GM12874 (cell line): ENCODE measurements at regions not wholly inside any gene's neighbourhood (a gene's known extent, or its start where the extent isn't known, plus 50 kb on each side); places are given as distances from the start of the nearest gene placed in this dataset.

ENCODE experiments used
- TF ChIP-seq, protein P1 (sequence below): IDR thresholded peaks from 2 replicates; pipeline ENCODE4 v1.5.1; 2011; ENCODE audit warnings: low read depth, mild to moderate bottlenecking, control low read depth, low read length, moderate library complexity; ENCODE audit not compliant: insufficient read depth

DNA sequence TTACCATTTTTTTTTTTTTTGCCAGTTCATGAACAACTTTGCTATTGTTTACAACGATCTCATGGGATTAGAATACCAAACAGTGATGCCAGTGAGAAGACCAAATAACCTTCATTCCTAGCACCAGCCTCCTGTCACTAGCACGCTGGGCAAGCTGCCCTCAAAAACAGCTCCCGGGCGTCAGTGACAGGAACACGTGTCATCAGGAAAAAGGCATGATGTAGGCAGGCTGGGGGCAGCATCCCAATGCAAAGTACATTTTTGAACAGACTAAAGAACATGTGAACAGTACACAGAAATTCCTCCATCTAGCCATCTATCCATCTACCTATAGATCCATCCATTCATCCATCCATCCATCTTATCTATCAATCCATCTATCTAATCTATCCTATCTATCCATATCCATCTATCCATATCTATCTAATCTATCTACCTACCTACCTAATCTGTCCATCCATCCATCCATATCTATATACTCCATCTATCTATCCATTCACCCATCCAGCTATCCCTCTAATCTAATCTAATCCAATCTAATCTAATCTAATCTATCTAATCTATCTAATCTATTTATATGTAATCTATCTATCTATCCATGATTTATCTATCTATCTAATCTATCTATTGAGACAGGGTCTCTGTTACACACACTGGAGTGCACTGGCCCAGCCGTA lies 378.5 kb downstream of the SHANK2 start:
- TF ChIP-seq, protein P1, sequence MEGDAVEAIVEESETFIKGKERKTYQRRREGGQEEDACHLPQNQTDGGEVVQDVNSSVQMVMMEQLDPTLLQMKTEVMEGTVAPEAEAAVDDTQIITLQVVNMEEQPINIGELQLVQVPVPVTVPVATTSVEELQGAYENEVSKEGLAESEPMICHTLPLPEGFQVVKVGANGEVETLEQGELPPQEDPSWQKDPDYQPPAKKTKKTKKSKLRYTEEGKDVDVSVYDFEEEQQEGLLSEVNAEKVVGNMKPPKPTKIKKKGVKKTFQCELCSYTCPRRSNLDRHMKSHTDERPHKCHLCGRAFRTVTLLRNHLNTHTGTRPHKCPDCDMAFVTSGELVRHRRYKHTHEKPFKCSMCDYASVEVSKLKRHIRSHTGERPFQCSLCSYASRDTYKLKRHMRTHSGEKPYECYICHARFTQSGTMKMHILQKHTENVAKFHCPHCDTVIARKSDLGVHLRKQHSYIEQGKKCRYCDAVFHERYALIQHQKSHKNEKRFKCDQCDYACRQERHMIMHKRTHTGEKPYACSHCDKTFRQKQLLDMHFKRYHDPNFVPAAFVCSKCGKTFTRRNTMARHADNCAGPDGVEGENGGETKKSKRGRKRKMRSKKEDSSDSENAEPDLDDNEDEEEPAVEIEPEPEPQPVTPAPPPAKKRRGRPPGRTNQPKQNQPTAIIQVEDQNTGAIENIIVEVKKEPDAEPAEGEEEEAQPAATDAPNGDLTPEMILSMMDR, result no peak

DNA sequence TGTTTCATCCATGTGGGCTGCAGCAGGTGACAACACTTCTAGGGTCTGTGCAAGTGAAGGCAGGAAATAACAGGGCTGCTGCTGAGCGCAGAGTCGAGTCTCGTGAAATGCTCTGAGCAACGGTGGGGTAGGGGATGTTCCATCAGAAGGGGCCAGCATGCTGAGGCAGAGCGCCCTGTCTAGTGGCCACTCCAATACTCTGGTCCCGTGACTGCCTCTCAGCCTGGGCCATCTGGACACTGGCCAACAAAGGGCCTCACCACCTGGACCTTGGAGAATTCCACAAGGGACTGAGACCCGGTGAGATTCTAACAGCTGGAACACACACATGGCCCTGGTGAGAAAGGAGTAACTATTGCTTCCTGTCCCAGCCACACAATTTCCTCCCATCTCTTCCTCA lies 375.7 kb downstream of the SHANK2 start:
- TF ChIP-seq, protein P1, result no peak

DNA sequence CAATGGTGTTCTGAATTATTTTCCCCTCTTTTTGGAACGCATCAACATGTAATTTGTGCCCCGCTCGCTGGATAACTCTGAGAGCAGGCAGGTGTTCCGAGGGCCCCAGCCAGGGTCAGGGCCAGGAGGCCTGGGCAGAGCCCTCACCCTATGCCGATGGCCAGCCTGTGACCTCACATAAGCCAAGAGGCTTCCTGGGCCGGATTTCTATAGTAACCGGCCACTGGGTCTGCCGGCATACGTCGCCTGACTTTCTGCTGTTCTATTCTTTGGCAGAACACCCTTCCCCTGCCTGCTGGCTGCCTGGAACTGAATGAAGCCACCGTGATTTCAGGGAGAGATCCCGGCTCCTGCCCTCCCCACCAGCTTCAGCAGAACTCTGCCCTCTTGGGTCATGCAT lies 375.2 kb downstream of the SHANK2 start:
- TF ChIP-seq, protein P1, result no peak

DNA sequence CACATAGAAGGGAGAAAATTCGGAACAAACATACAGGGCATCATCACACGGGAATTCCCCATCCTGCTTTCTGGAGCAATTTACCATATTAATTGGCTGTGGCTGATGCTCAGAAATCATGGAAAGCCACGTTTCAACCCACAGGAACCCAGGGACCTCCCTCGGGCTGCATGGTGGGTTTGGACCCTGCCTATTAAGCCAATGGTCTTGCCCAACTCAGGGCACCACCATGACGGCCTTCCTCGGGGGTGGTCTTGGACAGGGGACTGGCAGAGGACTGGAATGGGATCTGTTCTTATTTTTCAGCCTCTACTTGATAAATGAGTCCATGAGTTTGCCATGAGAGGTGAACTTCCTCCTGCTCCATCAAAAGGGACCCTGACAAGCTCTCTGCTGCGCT lies 374.0 kb downstream of the SHANK2 start:
- TF ChIP-seq, protein P1, result no peak

GRCh38 chr11:70879601-70880285 lies 372.6 kb downstream of the SHANK2 start:
- TF ChIP-seq, protein P1, result no peak

DNA sequence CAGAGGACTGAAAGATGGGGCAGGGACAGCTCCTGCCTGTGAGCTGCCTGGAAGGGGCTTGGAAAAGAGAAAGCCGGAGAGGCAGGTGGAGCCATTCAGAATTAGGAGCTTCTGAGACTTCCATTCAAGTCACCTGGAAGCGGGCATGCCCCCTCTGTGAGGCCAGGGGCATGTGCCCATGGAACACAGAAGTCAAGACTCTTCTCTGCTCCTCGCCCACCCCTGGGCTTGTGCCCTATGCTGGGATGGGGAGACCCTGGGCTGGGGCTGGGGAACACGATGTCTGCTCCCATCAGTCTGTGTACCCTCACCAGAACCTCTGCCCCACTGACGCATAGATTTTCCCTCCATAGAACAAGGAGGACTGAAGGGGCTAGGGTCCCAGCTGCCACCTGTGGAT lies 372.0 kb downstream of the SHANK2 start:
- TF ChIP-seq, protein P1, result no peak

DNA sequence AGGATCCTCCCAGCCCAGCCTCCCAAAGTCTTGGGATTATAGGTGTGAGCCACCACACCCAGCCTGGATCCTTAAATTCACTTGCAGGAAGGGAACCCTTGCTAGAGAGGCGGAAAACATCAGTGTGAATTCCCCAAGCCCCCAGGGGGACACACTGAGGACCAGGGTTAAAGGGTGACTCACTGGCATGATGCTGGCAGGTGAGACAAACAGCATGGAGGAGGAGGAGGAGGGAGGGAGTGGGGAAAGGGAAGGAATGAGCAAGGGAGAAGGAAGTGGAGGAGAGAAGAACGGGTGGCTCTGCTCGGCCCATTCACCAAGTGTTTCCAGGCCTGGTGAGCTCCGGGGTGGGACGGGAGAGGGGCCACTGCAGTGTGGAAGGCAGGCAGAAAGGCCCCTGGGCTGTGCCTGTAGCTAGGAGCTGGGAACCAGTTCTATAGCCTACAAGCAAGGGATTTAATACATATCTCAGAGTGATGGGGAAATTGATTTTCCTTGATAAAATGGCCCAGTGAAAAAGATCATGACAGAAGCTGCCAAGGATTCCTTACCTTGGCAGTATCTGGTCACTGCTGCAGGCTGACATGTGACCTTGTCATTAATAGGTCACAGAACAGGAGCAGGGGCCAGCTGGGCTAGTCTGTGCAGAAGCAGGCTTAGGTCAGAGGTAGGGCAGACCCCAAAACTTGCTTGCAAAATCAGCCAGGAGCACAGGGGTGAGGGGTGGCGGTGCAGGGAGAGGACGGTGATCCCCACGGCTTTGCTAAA lies 370.2 kb downstream of the SHANK2 start:
- TF ChIP-seq, protein P1, result no peak
